ENCODE measurements at regions not wholly inside any gene's neighbourhood (a gene's known extent, or its start where the extent isn't known, plus 50 kb on each side); places are given as distances from the start of the nearest gene placed in this dataset.

DNA sequence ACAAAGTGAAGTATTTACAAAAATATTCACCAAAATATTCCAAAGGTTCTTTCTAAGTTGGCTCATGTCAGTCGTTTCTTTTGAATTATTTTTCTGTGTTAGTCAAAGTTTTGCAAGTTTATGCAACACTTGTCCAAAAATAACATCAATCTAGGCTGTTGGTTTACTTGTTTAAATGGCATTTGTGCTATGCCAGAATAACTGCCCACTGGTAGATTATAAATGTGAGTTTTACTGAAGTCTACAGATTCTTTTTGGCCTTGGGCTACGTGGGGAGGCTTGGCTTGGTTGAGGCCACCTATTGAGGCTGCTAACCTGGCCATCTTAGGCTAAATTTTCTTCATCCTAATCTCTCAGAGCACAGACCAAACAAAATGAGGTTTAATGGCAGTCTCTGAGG is 1091.9 kb upstream of the RAG2 start:
- FAIRE-seq, result no peak

DNA sequence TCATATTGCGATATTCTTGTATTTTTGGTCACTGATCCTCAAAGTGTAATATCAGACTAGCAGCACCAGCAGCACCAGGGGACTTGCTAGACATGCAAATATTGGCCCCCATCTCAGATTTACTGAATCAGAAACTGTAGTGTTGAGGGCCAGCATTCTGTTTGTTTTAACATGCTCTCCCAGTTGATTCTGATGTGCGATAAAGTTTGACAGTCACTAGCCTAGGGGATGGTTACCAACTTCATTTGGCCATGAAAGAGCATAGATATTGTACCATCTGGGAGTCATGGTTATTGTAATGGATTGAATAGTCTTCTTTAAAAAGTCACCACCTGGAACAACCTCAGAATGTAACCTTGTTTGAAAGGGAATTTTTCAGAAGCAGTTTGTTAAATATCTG is 1090.4 kb upstream of the RAG2 start:
- FAIRE-seq, result no peak

DNA sequence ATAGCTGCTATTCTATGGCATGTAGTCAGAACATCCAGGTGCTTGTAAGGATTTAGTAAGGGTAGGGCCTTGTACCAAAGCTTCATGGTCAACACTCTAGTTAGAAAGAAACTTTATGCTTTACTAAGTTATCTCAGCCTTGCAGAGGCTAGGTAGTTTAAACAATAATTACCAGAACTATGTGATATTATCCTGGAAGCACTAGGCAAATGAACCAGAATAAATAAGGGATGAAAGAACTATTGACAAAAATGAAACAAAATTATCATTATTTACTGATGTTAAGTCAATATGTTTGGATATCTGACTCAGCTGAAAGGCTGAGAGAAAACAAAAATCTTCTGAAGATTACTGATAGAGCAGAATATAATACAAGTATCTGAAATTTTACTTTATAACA is 1089.1 kb upstream of the RAG2 start:
- FAIRE-seq, result no peak

DNA sequence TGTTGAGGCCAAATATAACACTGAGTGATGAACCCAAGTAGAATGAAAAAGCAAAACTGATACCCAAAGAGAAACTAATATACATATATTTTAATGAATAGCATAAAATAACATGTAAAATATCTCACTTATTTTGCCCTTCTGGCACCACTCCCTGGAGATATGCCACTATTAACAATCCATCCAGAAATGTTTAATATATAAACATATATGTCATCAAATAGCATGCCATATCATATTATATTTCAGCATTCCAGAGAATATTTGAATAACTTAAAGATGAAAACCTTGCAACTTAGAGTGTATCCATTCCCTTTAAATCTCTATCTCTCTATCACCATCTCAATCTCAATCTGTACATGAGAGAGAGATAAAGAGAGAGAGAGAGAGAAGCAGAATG is 1073.3 kb upstream of the RAG2 start:
- no peak for FAIRE-seq

DNA sequence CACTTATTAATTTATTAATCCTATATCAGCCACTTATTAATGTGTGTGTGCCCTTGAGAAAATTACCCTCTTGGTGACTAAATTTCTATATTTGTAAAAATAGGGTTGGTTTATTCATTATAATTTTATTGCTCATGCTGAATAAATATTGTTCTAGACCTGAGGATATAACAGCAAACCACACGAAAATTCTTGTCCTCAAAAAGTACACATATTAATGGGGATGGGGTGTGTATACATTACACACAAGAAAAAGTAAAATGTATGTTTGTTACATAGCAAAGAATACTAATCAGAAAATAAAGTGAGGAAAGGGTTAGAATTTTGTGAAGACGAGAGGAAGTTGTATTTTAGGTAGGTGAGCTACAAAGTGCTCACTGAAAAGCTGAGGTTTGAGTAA is 1068.9 kb upstream of the RAG2 start:
- FAIRE-seq, result no peak

DNA sequence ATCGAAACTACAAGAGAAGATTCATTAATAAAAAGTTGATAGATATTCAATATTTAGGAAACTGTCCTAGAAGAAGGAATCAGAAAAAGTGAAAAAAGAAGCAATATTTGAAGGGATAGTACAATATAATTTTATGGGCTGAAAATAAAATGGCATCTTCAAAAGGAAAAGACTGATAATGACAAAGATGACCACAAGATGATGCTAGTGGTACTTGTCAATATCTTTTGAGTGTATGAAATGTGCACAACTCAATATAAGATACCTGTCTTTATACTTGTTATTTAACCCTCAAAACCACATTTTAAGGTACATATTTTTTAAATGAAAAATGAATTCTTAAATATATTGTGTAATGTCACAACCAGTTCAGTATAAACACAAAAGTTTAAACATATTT is 1059.6 kb upstream of the RAG2 start:
- FAIRE-seq, result no peak

DNA sequence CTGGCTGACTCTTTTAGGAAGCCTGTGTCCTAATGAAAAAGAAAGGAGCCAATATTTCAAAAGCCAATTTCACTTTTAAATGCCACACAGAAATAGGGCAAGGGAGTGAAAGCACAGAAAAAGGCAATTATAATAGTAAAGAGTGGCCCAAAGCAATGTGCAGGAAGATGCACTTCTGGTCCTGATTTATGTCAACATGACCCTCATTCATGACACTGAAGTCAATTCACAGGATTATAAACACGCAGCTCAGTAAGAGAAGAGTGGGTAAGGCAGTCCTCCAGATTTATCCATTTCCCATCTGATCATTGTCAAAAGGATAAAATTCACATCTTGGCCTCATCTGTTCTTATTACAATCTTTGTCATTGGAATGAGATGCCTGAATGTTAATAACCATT is 1049.7 kb upstream of the RAG2 start:
- no peak for FAIRE-seq

DNA sequence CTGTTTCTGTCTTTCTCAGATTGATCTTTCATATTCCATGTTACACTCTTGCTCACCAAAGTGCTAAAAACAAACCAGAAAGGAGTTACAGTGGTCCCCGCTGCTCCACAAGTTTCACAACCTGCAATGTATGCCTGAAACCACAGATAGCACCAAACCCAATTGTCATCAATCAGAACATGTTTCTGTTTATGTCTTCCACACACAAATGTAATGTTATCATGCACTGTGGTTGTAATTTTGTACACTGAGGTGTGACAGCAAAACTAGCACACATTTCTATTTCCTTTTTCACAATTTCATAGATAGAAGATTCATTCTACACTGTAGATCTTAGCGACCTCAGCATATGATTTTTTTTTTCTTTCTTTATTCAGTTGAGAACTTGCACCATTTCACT is 1045.9 kb upstream of the RAG2 start:
- FAIRE-seq, result no peak

DNA sequence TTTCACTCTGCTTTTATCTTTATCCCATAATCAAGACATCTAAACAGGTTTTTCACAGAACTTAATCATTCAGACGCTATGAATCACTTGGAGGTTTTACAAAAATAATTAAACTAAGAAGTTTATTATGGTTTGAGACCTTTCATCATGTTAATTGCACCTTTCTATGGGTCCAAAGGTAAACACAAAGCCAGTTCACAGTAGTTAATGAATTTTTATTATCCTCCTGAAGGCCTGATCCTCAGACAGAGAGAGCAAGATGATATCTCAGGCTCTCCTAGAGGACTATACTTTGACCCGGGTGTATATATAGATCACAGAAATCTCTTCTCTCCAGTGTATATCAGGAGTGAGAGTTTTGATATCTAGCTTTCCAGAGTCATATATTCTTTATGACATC is 1044.3 kb upstream of the RAG2 start:
- no peak for FAIRE-seq

DNA sequence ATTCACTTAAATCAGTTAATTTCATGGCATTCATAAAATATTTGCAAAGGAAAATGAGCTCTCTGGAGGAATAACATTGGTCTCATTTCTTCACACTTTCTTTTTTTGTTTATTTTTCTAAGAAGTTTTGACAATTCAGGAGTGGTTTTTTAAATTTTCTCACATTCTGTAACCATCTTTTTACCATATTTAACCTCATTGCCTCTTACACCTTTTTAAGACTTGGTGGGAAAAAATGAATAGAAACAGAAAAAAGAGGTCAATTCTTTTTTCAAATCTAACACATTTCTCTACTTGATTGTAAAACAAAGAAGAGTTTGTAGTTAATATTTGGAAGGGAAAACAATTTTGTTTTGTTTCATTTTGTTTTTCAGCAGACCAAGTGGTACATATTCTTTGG is 1034.7 kb upstream of the RAG2 start:
- no peak for FAIRE-seq

DNA sequence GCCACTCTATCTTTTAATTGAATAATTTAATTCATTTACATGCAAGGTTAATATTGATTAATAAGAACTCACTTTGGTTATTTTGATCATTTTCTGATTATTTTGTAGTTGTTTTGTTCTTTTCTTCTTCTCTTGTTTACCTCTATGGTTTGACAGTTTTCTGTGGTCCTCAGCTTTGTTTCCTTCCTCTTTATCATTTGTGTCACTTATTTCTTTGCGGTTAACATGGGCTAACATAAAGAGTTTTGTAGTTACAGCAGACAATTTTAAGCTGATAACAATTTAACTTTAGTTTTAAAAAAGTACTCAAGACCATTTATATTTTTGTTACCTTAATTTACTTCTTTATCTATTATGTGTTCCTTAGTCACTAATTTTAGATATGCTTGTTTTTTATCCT is 1032.8 kb upstream of the RAG2 start:
- no peak for FAIRE-seq

DNA sequence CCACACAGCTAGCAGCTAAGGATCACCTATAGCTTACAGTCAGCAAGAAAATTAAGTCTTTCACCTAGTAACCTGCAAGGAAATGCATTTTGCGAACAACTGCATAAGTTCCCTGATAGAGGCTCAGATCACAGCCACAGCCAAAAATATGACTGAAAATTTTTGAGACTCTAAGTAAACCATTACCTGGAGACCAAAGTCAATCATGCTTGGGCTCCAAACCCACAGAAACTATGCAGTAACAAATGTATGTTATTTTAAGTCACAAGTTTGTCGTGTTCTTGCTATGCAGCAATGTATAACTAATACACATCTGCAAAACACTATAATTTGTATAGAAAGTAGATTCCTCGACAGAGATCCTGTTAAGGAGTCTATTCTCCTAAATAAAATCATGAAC is 1025.7 kb upstream of the RAG2 start:
- FAIRE-seq, result no peak

DNA sequence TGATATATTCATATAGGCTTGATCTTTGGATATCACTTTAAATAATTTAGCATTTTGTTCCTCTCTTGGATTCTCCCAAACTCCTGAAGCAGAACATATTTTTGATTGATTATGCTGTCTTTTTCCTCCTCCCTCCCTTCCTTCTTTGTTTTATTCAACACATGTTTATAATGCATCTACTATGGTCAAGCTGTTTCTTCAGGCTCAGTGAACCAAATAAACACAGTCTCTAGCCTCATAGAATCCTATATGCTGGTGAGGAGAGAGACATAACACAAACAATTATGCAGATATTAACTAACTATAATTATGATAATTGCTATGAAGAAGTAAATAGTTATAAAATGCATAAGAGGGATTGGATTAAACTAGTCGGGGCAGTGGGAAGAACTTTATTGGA is 1023.6 kb upstream of the RAG2 start:
- FAIRE-seq, result no peak

DNA sequence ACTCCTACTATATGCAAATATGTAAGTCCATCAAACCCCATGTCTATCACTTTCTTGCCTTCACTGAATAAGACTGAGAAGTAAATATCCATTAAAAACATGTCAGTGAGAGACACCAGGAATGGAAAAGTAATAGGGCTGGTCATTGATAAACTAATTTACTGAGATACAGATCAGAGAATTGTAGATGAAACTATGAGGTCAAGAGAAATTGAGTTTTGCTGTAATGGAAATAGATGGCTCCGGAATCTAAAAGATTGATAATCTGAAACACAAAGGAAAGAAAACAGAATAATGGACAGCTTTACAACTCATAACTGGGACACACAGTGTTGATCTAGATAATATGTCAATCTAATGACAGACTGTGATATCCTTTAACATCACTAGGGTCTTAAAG is 1018.3 kb upstream of the RAG2 start:
- no peak for FAIRE-seq

DNA sequence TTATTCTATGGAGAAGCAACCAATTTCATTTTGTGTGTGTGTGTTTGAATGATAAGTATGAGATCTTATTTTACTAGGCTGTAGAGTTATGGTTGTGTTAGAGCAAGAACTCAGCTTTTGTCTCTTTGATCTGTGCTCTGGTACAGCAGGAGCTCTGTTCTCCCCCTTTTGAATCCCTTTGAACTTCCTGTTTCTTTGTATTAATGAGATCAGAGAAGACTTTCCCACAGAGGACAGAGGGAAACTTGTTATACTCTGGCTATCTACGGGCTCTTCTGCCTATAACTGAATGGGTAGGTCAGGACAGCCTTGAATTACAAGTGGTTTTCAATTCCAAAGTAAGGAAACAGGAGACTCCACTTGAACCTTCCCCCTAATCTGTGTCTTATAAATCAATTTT is 1015.0 kb upstream of the RAG2 start:
- no peak for FAIRE-seq

DNA sequence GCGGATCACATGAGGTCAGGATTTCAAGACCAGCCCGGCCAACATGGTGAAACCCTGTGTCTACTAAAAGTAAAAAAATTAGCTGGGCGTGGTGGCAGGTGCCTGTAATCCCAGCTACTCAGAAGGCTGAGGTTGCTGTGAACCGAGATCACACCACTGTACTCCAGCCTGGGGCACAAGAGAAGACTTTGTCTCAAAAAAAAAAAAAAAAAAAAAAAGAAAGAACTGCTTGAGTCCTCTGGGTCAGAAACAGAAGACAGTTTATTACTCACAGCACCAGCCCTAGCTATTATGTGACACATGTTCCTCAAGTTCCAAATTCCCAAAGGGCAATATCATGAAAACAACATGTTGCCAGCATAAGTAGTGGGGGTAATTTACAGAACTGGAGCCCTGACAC is 1014.1 kb upstream of the RAG2 start:
- FAIRE-seq, result no peak

DNA sequence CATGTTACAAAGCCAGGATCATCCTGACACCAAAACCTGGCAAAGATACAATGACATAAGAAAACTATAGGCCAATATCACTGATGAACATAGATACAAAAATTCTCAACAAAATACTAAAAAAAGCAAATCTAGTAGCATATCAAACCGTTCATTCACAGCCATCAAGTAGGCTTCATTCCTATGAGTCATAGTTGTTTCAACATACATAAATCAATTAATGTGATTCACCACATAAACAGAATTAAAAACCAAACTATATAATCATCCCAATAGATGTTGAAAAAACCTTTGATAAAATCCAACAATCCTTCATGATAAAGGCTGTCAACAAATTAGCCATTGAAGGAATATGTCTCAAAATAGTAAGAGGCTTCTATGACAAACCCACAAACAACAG is 1007.2 kb upstream of the RAG2 start:
- no peak for FAIRE-seq

DNA sequence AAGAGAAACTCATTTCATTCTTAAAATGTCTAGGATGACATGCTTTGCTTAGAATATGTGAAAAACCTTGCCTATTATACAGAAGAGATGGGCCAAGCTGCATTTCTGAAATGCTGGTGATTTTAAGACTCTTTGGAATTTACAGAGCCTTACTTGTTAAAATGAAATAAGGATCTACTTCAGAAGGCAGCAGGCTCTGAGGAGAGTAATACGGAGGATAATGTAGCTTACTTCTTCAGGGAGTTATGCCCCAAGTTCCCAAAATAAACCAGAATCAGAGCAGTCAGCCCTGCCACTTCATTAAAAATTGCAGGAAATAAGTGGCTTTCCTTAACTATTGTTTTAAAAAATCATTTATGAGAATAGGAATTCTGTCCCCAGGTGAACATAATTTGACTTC is 1000.3 kb upstream of the RAG2 start:
- no peak for FAIRE-seq

DNA sequence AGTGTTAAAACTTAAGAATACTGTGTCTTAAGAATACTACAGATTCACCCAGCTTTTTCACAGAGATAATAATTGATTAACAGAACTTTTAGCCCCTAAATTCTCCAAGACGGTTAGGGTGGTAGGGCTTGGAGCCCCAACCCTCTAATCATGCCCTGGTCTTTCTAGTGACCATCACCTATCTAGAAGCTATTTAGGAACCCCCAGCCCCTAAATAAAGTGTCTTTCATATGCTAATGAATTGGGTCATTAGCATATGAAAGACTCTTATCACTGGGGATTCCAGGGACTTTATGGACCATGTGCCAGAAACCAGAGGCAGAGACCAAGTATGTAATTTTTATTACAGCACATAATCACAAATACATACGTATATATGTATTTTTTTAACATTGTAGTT is 999.7 kb upstream of the RAG2 start:
- no peak for FAIRE-seq

DNA sequence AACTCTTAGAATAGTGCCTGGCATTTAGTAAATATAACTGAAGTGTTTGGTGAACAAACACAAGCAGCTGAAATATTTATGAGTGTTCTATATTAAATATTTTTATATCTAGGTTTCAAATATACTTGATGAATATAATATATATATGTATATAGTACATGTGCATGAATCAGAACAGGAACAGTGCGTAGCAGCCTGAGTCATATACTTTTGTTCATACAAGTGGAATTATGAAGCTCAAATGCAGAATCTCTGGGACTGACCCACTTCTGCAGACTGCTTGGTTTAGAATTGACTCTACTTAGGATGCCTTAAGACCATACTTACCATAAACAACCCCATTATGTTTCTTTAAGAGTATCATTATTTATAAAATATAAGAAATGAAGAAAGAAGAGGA is 997.8 kb upstream of the RAG2 start:
- FAIRE-seq, result no peak

DNA sequence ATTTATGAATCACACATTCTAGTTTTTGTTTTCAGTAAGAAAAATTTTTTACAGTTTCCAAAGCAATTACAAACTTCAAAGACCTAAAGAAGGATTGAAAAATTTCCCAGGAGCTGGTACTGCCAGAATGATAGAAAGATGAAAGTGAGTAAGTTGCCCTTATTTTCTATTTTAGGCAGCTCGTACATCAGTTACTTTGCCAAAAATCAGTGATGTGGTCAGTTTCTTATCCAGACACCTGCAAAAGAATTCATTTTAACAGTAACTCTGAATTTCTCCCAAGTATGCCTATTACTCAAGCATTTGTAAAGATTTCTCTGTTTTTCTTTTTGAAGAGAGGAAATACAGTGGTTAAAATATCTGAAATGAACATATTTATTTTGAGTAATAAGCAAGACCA is 976.3 kb upstream of the RAG2 start:
- FAIRE-seq, result no peak

DNA sequence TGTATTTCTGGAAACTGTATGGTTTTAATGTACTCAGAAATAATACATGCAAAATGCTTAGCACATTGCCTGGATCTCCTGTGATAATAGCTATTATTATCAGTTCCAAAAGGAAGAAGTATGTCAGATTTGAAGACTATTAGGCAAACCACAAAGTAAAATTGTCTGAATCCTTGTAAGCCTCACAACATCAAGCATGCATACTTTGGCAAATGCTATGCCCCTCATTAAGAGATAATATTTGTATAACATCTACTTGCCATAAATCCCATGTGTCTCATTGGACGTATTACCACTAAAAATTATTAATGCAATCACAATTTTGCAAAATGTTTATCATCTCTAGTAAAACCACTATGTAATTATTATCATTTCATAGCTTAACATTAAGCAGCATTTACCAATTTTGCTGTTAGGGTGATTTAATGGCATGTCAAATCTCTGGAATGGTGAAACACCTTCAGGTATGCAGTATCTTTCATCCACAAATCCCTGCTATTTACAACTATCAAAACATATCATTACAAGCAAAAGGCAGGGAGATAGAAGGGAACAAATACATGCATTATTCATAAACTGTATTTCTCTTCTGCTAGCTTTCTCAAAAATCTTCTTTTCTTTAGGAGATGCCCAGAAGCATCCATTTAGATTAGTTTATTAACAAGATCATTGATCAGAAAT is 974.6 kb upstream of the RAG2 start:
- no peak for FAIRE-seq

DNA sequence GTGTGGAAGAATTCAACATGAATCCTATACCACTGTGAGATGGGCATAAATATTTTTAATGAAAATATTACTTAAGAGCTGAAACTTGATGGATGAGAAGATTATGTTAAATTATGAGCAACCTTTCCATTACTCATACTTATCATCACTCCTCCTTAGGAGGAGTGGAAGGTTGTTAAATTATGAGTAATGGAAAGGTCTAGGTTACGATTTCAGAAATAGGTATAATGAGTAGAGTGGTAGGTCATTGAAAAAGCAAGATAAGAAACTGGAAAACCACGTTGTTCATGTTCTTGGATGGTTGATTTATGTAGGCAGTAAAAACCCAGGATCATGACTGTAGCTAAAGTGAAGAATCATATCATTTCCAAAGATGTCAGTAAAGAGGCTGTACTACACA is 973.2 kb upstream of the RAG2 start:
- no peak for FAIRE-seq

DNA sequence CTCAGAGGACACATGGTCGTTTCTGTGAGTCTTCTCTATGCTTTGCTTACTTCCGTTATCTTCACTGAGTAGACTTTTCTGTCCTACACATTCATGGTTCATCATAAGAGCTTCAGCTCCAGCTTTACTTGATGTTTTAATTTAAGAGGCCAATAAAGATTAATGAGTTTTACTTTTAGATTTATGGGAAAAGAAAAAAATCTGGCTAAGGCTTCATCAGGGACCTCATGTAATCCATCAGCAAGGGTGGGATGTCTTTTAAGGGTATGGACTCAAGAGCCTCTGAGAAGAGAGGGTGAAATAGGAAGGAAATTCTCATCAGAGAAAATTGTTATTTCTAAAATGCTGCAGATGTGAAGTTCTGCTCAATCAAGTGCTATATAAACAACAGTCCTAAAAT is 963.0 kb upstream of the RAG2 start:
- FAIRE-seq, result no peak

DNA sequence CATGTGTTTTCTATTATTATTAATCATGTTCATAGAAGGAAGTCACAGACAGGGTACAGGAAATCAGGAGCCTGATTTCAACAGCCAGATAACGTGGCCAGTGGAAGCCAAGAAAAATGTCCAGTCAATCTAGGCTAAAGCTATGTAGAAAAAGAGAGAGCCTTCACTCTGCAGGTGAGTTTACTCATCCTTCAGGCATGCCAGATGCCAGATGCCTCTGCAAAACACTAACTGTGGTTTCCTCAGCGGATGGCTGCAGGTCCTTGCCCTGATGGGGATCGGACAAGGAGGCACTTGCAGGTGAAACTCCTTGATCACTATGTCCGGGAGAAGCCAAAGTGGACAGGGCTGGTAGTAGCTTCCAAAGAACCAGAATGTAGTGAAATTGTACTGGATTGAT is 962.3 kb upstream of the RAG2 start:
- FAIRE-seq, result no peak
